ENCODE measurements at regions not wholly inside any gene's neighbourhood (a gene's known extent, or its start where the extent isn't known, plus 50 kb on each side); places are given as distances from the start of the nearest gene placed in this dataset.

DNA sequence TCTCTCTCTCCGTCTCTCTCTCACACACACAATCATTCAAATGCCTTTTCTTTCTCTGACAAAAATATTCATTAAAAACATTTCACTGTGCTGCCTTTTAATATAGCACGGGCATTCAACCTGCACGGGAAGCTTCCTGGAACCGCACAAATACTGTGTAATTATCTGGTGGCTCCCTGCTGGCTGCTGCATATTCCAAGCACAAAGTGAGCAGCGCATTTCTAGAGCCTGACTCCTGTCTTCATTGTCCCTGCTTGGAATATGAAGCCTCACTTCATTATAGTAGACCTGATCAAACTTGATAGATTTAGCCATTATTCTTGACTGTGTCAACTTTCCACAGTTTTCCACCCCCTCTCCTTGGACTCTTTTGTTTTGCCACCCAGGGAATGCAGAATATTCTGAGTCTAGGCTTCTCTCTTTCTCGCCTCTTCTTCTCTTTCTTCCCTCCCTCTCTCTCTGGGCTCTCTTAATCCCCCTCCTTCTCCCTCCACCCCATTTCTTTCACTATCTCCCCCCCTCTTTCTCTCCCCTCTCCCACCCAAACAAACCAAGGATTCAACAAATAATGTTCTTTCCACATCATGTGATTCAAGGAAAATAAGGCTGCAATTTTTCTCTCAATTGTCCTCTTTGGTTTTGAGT, 672.1 kb upstream of the FANCL start:
- RAD21 ChIA-PET (ENCODE audit: unreplicated experiment): no interaction called here
- H3K9me3 ChIP-seq (replicated peaks; ENCODE audit: control insufficient read depth, insufficient read depth, low read length): no peaks in the 10 kb centered on the region
- TF ChIP-seq, protein P1, sequence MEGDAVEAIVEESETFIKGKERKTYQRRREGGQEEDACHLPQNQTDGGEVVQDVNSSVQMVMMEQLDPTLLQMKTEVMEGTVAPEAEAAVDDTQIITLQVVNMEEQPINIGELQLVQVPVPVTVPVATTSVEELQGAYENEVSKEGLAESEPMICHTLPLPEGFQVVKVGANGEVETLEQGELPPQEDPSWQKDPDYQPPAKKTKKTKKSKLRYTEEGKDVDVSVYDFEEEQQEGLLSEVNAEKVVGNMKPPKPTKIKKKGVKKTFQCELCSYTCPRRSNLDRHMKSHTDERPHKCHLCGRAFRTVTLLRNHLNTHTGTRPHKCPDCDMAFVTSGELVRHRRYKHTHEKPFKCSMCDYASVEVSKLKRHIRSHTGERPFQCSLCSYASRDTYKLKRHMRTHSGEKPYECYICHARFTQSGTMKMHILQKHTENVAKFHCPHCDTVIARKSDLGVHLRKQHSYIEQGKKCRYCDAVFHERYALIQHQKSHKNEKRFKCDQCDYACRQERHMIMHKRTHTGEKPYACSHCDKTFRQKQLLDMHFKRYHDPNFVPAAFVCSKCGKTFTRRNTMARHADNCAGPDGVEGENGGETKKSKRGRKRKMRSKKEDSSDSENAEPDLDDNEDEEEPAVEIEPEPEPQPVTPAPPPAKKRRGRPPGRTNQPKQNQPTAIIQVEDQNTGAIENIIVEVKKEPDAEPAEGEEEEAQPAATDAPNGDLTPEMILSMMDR (IDR thresholded peaks at IDR 0.05 in 2 of 3, conservative IDR thresholded peaks at IDR 0.05 in 1 of 3; ENCODE audit: control insufficient read depth in 2 of 3, extremely low read depth in 1 of 3, insufficient read depth in 1 of 3, low read depth in 3 of 3, low read length in 3 of 3): no peak
- TF ChIP-seq TCF12 (IDR thresholded peaks at IDR 0.05; ENCODE audit: low read depth, low read length) (no peak), KAT2A (conservative IDR thresholded peaks at IDR 0.05; ENCODE audit: control insufficient read depth, low read depth, low read length) (no peak), GABPA (IDR thresholded peaks at IDR 0.05; ENCODE audit: low read depth) (no peak), LARP7 (IDR thresholded peaks at IDR 0.05) (no peak), SUZ12 (IDR thresholded peaks at IDR 0.05; ENCODE audit: unreplicated experiment) (no peak), POLR2A (IDR thresholded peaks at IDR 0.05; ENCODE audit: low read depth, low read length) (no peak), MYB (IDR thresholded peaks at IDR 0.05; ENCODE audit: borderline replicate concordance, low read depth, low read length) (no peak), RBBP5 (conservative IDR thresholded peaks at IDR 0.05) (no peak), CBFB (IDR thresholded peaks at IDR 0.05; ENCODE audit: low read depth) (no peak), ZSCAN29 (IDR thresholded peaks at IDR 0.05) (no peak), SRF (IDR thresholded peaks at IDR 0.05; ENCODE audit: low read depth in 2 of 2, low read length in 2 of 2) (no peak)
- H3K27ac ChIP-seq (ENCODE audit: control insufficient read depth, insufficient read depth): no peak overlapping the region
- DNase-seq (ENCODE audit: low read depth, low spot score): no peak
- intact Hi-C loops (cut with micrococcal nuclease; ENCODE audit: unreplicated experiment): no loop called here
- H3K4me1 ChIP-seq (ENCODE audit: control insufficient read depth, insufficient read depth, low read length): no peaks in the 10 kb centered on the region
- no peak overlapping the region for H3K4me2 ChIP-seq (ENCODE audit: control insufficient read depth, insufficient read depth)
- POLR2A ChIA-PET: no interaction called here
- H4K20me1 ChIP-seq (ENCODE audit: control insufficient read depth, insufficient read depth): no peaks in the 10 kb centered on the region
- no TSS peak for BruUV-seq (replicated peaks)
- H3K27me3 ChIP-seq (replicated peaks in 1 of 2; ENCODE audit: control insufficient read depth in 2 of 2, insufficient read depth in 2 of 2, low read length in 1 of 2): no peaks in the 10 kb centered on the region; a peak in 1 of 4 replicates
- in situ Hi-C loops (cut with MboI): no loop called here
- no peak overlapping the region for H3K4me3 ChIP-seq
- CTCF ChIA-PET: no interaction called here
- no peak for FAIRE-seq
- ATAC-seq: no peak
- no peaks in the 10 kb centered on the region for H3K36me3 ChIP-seq (ENCODE audit: control insufficient read depth in 2 of 2, insufficient read depth in 2 of 2, low read length in 1 of 2)
- H2AFZ ChIP-seq (ENCODE audit: control insufficient read depth, low read depth, low read length): no peak overlapping the region
- no peak overlapping the region for H3K9ac ChIP-seq (ENCODE audit: control insufficient read depth, insufficient read depth, low read length)
- SMC1A ChIA-PET (ENCODE audit: uncharacterized antibody, unreplicated experiment): no interaction called here
- 23% methylated on average over 6 of the region's 6 CpGs for WGBS (ENCODE audit: insufficient coverage, insufficient replicate concordance, low lambda C conversion rate, missing lambda C conversion rate)
- no peaks in the 10 kb centered on the region for H3K79me2 ChIP-seq (ENCODE audit: control insufficient read depth, insufficient read depth, low read length)

Measured in GM12878 (cell line).